Skeletal muscle tissue (tissue), 3 donors: ENCODE measurements at regions not wholly inside any gene's neighbourhood (a gene's known extent, or its start where the extent isn't known, plus 50 kb on each side); places are given as distances from the start of the nearest gene placed in this dataset.
"Not testable (repeated sequence)": the region's sequence is repeated elsewhere in the genome, so short reads cannot be mapped to it uniquely, and the experiment has no call there.

Experiments
- H3K27ac ChIP-seq: one replicate; pipeline ENCODE4 v1.7.0; 2013; ENCODE audit warnings: mild to moderate bottlenecking, low read depth, low read length, inconsistent platforms
- H3K27me3 ChIP-seq, 3 donors: one replicate each; pipeline ENCODE4 v1.7.0; 2013; ENCODE audit warnings: low read length in 3 of 3; ENCODE audit not compliant: control insufficient read depth in 3 of 3, insufficient read depth in 3 of 3
- H3K36me3 ChIP-seq, 3 donors: one replicate each; pipeline ENCODE4 v1.7.0; 2013; ENCODE audit warnings: low read length in 3 of 3; ENCODE audit not compliant: control insufficient read depth in 3 of 3, insufficient read depth in 3 of 3
- H3K4me1 ChIP-seq, 3 donors: one replicate each; pipeline ENCODE4 v1.7.0; 2013; ENCODE audit warnings: low read length in 3 of 3, mild to moderate bottlenecking in 3 of 3; ENCODE audit not compliant: control insufficient read depth in 3 of 3, insufficient read depth in 3 of 3
- H3K4me3 ChIP-seq, 3 donors: one replicate each; pipeline ENCODE4 v1.7.0; 2013; ENCODE audit warnings: low read length in 3 of 3
- H3K9ac ChIP-seq, 3 donors: one replicate each; pipeline ENCODE4 v1.7.0; 2013; ENCODE audit warnings: low read length in 3 of 3, mild to moderate bottlenecking in 3 of 3, moderate library complexity in 2 of 3, low read depth in 1 of 3
- H3K9me3 ChIP-seq, 3 donors: one replicate each; pipeline ENCODE4 v1.7.0; 2013; ENCODE audit warnings: low read length in 3 of 3; ENCODE audit not compliant: control insufficient read depth in 3 of 3
- donor health status: Osteomylitis.

DNA sequence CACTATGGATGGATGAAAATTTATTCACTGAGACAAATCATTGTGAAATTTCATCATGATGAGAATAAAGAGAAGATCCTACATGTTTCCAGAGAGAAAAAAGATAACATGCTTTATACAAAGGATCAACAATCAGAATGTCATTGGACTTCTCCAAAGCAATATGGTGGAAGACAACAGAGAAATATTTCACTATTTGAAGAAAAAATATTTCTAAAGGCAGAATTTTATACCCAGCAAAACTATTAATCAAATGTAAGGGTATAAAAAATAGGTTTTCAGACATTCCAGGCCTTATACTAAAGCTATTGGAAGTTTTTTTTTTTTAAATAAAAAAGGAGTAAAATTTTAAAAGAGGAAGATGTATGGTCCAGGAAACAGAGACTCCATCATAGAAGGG lies 100.6 kb upstream of the OLIG2 start:
- no peak overlapping the region for H3K4me3 ChIP-seq
- H3K27me3 ChIP-seq: no peaks in the 10 kb centered on the region
- peaks cover 0 to 7% (median 4%) of the 10 kb centered on the region in 3 donors for H3K9me3 ChIP-seq
- no peaks in the 10 kb centered on the region for H3K36me3 ChIP-seq
- no peak overlapping the region for H3K9ac ChIP-seq
- H3K27ac ChIP-seq: no peak overlapping the region
- H3K4me1 ChIP-seq: no peaks in the 10 kb centered on the region

GRCh38 chr21:32929633-32930038 lies 96.1 kb upstream of the OLIG2 start:
- no peaks in the 10 kb centered on the region for H3K36me3 ChIP-seq
- no peaks in the 10 kb centered on the region for H3K27me3 ChIP-seq
- H3K27ac ChIP-seq: no peak overlapping the region
- H3K4me3 ChIP-seq: no peak overlapping the region
- peaks cover 0 to 7% (median 2%) of the 10 kb centered on the region in 3 donors for H3K9me3 ChIP-seq
- no peaks in the 10 kb centered on the region for H3K4me1 ChIP-seq
- no peak overlapping the region for H3K9ac ChIP-seq

- H3K36me3 ChIP-seq: no peaks in the 10 kb centered on the region
- no peaks in the 10 kb centered on the region for H3K9me3 ChIP-seq
- H3K27ac ChIP-seq: no peak overlapping the region
- H3K9ac ChIP-seq: no peak overlapping the region
- H3K4me3 ChIP-seq: no peak overlapping the region
- H3K27me3 ChIP-seq: no peaks in the 10 kb centered on the region
- no peaks in the 10 kb centered on the region for H3K4me1 ChIP-seq
Observed at GRCh38 chr21:32930673-32931072, 95.1 kb upstream of the OLIG2 start.

DNA sequence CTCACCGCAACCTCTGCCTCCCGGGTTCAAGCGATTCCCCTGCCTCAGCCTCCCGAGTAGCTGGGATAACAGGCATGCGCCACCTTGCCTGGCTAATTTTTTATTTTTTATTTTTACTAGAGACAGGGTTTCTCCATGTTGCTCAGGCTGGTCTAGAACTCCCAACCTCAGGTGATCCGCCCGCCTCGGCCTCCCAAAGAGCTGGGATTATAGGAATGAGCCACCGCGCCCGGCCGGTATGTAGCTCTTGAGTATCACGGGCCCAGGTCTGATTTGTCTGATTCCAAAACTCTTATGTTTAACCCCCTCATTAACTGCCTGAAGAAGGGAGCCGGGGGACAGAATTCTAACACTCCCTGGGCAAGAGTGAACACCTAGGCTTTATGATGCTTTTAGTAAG lies 91.7 kb upstream of the OLIG2 start:
- H3K9ac ChIP-seq, H3K4me3 ChIP-seq, H3K9me3 ChIP-seq, H3K27me3 ChIP-seq, H3K27ac ChIP-seq, H3K36me3 ChIP-seq, H3K4me1 ChIP-seq: not testable (repeated sequence)

DNA sequence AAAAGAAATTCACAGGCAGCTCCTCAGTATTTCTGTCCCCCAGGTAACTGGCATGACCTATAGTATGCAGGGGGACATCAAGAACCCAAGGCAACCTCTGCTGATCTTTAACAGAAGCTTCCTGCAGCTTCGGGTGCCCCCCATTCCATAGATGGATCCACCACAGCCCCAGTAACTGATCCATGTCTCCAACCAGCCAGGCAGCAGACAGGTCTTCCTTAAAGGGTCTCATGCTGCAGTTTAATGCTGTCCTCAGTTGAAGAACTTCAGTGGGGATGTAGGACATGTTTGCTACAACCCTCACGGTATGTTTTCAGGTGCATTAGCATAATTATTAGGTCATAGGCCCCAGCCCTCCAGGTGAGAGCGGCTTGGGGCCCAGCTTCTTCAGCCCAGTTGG lies 90.9 kb upstream of the OLIG2 start:
- Histone ChIP-seq H3K9me3 (no peaks in the 10 kb centered on the region), H3K4me1 (no peaks in the 10 kb centered on the region), H3K4me3 (no peak overlapping the region), H3K27me3 (peaks cover 0 to 5% (median 0%) of the 10 kb centered on the region in 3 donors), H3K9ac (no peak overlapping the region), H3K36me3 (no peaks in the 10 kb centered on the region), H3K27ac (no peak overlapping the region)

DNA sequence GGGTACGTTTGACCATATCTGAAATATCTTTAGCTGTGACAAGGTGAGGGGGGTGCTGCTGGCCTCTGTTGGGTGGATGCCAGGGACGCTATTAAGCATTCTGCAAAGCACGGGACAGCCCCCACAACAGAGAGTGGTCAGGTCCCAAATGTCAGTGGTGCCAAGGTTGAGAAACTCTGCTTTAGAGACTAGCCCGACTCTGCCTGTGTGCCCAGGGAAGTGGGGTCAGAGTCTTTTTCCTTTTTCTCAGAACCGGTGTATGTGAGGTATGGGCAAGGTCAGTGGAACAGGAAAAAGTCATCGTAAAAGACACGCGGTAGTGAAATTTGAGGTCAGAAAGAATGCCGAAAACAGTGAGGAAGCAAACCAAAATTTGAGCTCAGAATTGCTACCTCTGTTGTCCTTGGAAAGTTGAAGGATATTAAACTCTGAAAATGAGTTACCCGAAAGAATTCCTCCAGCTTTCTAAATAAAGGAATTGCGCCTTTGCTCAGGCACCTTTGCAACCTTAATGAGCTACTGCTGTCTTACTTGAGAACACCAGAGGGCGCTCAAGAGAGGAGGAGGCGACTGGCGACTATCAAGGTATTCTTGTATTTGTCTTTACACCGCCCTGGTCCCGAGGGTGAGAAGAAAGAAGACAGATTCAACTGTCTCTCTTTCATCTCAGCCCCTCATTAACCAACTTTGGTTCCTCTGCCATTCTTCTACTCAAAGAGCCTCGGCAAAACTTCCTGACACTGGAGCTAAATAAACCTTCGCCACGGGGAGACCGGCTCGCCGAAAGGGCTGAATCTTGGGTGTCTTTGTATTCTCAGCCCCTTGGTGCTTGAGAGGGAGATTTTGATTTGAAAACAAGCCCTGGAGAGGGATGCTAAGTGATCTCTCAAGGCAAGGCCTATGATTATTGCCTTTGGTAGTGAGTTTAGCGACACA lies 85.4 kb upstream of the OLIG2 start:
- Histone ChIP-seq H3K36me3 (no peaks in the 10 kb centered on the region), H3K9me3 (no peaks in the 10 kb centered on the region), H3K27ac (no peak overlapping the region), H3K4me1 (no peaks in the 10 kb centered on the region), H3K9ac (no peak overlapping the region), H3K27me3 (peaks cover 0 to 8% (median 5%) of the 10 kb centered on the region in 3 donors), H3K4me3 (no peak overlapping the region)

DNA sequence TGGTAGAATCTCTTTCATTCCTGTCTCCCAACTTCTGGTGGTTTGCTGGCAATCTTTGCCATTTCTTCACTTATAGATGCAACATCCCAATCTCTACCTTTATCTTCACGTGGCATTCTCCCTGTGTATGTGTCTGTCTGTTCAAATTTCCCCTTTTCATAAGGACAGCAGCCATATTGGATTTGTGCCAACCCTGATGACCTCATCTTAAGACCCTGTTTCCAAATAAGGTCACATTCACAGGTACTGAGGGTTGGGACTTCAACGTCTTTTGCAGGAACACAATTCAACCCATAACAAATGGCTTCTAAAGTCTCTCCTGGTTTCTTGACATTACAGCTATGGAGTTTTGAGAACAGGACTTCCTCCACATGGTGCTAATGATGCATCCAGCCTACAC lies 84.5 kb upstream of the OLIG2 start:
- H3K27ac ChIP-seq: no peak overlapping the region
- peaks cover 0 to 8% (median 5%) of the 10 kb centered on the region in 3 donors for H3K27me3 ChIP-seq
- H3K9me3 ChIP-seq: no peaks in the 10 kb centered on the region
- no peaks in the 10 kb centered on the region for H3K36me3 ChIP-seq
- no peaks in the 10 kb centered on the region for H3K4me1 ChIP-seq
- no peak overlapping the region for H3K4me3 ChIP-seq
- no peak overlapping the region for H3K9ac ChIP-seq

DNA sequence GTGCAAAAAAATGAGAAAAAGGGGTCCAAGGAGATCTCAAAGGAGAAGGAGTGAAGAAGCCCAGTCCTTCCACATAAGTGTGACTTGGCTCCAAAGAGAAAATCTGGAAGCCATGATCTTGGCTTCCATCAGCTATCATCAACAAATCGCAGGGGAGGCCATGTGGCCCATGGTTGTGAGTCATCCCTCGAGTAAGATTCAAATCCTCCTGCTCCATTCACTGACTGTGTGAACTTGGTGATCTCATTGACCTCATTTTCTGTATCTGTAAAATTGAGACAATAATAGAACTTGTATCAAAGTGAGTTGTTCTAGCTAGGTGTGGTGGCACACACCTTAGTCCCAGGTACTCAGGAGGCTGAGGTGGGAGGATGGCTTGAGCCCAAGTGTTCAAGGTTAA lies 79.1 kb upstream of the OLIG2 start:
- no peaks in the 10 kb centered on the region for H3K36me3 ChIP-seq
- H3K9ac ChIP-seq: no peak overlapping the region
- H3K4me1 ChIP-seq: no peaks in the 10 kb centered on the region
- H3K4me3 ChIP-seq: no peak overlapping the region
- peaks cover 0 to 8% (median 8%) of the 10 kb centered on the region in 3 donors for H3K27me3 ChIP-seq
- H3K27ac ChIP-seq: no peak overlapping the region
- H3K9me3 ChIP-seq: no peaks in the 10 kb centered on the region

DNA sequence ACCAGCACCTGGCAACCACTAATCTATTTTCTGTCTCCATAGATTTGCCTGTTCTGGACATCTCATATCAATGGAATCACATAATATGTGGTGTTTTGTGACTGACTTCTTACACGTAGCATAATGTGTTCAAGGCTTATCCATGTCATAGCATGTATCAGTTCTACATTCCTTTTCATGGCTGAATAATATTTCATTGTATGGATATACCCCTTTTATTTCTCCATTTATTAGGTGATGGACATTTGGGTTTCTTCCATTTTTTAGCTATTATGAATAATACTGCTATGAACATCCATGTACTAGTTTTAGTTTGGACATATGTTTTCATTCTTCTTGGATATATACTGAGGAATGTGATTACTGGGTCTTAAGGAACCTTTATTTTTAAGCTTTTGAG lies 78.0 kb upstream of the OLIG2 start:
- Histone ChIP-seq H3K9ac (no peak overlapping the region), H3K36me3 (no peaks in the 10 kb centered on the region), H3K27me3 (peaks cover 3 to 14% (median 11%) of the 10 kb centered on the region in 3 donors), H3K9me3 (no peaks in the 10 kb centered on the region), H3K4me1 (no peaks in the 10 kb centered on the region), H3K4me3 (no peak overlapping the region), H3K27ac (no peak overlapping the region)

GRCh38 chr21:32949701-32950100 lies 76.0 kb upstream of the OLIG2 start:
- Histone ChIP-seq H3K9me3 (no peaks in the 10 kb centered on the region), H3K4me1 (no peaks in the 10 kb centered on the region), H3K27me3 (peaks cover 10 to 23% (median 14%) of the 10 kb centered on the region in 3 donors), H3K36me3 (no peaks in the 10 kb centered on the region), H3K4me3 (no peak overlapping the region), H3K9ac (no peak overlapping the region), H3K27ac (no peak overlapping the region)
